D721Med (cell line): ENCODE measurements at regions not wholly inside any gene's neighbourhood (a gene's known extent, or its start where the extent isn't known, plus 50 kb on each side); places are given as distances from the start of the nearest gene placed in this dataset.
"Not testable (repeated sequence)": the region's sequence is repeated elsewhere in the genome, so short reads cannot be mapped to it uniquely, and the experiment has no call there.

Experiments
- DNase-seq: peaks from one replicate; pipeline ENCODE4 v3.0.0; 2011; ENCODE audit warnings: low spot score; ENCODE audit not compliant: insufficient read length
- FAIRE-seq: peaks from 2 replicates; lab custom pipeline; 2011; peaks lifted over from hg19 to GRCh38; lab: Jason Lieb, UNC
- TF ChIP-seq, protein P1 (sequence below): IDR thresholded peaks from 2 replicates; pipeline ENCODE4 v1.5.1; 2012; ENCODE audit warnings: mild to moderate bottlenecking, control low read depth; ENCODE audit not compliant: insufficient read depth; ENCODE audit errors: missing control alignments

DNA sequence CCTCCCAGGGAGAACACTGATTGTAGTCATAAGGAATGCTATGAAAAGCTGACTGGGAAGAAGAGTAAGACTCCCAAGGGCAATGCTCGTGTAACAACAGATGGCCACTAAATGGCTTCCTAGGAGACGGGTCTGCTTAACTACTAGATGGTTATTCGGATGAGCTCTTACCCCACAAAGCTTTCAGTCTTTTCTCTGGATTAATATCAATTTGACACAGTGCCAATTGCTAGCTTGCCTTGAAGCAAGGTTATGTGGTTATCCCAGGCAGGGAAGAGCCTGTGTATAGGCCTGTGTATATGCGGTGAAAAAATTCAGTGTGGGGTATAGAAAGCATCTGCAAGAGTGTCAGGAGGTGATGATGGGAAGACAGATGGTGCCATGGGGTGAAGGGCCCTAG lies 86.4 kb upstream of the NOX3 start:
- DNase-seq: peak; percentile 12
- peak; percentile 96 for FAIRE-seq
- TF ChIP-seq, protein P1, sequence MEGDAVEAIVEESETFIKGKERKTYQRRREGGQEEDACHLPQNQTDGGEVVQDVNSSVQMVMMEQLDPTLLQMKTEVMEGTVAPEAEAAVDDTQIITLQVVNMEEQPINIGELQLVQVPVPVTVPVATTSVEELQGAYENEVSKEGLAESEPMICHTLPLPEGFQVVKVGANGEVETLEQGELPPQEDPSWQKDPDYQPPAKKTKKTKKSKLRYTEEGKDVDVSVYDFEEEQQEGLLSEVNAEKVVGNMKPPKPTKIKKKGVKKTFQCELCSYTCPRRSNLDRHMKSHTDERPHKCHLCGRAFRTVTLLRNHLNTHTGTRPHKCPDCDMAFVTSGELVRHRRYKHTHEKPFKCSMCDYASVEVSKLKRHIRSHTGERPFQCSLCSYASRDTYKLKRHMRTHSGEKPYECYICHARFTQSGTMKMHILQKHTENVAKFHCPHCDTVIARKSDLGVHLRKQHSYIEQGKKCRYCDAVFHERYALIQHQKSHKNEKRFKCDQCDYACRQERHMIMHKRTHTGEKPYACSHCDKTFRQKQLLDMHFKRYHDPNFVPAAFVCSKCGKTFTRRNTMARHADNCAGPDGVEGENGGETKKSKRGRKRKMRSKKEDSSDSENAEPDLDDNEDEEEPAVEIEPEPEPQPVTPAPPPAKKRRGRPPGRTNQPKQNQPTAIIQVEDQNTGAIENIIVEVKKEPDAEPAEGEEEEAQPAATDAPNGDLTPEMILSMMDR: no peak

DNA sequence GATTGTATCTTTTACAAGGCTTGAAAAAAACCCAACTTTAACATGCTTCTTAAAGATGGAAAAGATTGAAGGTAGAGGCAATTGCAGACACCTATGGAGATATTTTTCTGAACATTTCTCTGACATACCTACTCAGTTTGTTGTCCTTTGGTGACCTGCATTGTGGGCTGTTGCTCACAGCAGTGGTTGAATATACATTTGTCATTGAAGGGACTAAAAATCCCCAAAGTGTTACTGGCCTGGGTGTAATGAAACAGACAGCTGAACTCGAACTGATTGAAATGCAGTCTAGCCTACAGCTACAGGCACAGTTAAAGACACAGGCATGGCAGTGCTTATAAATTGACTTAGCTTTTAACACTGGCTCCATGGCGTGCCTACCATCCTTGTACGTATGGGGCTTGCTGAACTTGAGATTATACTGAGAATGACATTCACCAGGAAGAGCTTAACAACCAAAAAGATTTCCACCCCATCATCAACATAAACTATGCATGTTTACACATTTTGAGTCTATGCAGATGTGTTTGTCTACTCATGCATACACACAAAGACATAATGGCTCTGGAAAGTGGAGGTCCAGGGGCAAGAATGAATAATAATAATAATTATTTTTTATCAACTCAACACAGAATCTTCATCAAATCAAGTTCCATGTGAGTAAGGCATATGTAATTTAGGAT lies 83.2 kb upstream of the NOX3 start:
- TF ChIP-seq, protein P1: no peak
- FAIRE-seq: no peak
- no peak for DNase-seq

DNA sequence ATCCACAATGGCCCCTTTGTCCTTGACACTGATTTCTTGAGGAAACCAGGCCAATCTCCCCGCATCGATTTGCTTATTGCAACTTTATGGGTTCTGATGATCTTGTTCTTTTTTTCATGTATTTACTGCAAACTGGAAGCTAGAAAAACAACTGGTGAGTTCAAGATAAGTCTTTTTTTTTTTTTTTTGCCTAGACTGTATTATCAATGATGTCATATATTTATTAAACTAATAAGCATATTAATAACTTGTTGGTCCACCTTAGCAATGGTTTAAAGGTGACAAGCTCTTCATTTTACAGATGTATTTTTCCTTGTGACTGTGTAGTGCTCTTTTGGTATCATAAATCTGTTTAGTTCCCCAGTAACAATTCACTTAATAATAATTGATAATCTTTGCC lies 79.0 kb upstream of the NOX3 start:
- DNase-seq (no peak), FAIRE-seq (no peak)
- TF ChIP-seq, protein P1: no peak

DNA sequence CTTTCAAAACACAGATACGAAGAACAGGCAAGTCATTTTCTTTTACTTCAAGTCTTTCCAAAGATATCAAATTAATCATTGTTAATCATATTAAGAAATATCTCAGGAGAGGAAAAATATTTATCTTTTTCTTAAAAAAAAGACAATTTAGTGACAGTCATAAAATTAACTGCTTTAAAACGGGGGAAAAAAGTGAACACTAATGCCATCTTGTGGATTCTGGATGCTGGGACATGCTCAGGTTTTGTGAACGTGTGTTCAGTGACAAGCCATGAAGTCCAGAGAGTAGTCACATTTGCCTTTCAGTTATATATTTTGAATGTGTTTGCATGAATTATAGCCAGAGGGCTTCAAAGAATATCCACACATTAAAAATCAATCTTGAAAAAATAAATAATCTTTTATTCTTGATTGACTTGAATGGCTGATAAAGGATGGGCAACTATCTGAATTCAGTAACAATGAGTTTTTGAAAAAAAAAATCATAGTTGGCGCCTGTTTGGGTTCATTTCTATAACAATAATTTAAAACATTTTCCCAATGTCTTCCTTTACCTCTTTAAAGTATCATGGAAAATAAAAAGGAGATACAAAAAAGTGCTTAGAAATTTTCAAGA lies 74.7 kb upstream of the NOX3 start:
- no peak for DNase-seq
- TF ChIP-seq, protein P1: peak; percentile 68

DNA sequence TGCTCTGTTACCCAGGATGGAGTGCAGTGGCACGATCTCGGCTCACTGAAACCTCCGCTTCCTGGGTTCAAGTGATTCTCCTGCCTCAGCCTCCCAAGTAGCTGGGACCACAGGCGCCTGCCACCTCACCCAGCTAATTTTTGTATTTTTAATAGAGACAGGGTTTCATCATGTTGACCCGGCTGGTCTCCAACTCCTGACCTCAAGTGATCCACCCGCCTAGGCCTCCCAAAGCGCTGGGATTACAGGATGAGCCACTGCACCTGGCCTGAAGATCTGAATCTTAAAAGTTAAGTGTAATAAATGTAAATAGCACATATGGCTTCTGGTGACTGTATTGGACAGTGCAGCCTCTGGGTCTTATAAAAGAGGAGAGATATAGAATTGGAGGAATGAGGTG lies 74.2 kb upstream of the NOX3 start:
- FAIRE-seq, DNase-seq: not testable (repeated sequence)

More for the DNA sequence above, 74.7 kb upstream of the NOX3 start:
- no peak for FAIRE-seq

DNA sequence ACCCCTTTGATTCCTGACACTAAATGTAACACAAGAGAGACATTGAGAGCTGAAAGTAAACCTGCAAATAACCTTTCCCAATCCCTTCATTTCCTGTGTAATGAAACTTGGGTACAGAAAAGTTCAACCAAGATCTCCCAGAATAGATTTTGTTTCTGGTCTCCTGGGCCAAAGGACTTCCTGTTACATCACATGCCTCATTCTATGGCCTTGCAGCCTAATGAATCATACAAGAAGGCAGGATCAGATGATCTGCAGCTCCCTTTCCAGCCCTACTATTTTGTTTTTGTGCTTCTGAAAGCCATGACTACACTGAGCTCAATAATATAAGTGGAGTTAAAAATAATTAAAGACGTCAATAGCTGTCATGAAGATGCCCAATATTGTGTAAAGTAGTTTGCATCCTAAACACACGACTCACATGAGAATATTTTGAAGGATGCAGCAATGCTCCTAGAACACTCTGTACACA lies 73.4 kb upstream of the NOX3 start:
- DNase-seq (no peak), FAIRE-seq (no peak)
- TF ChIP-seq, protein P1: no peak

DNA sequence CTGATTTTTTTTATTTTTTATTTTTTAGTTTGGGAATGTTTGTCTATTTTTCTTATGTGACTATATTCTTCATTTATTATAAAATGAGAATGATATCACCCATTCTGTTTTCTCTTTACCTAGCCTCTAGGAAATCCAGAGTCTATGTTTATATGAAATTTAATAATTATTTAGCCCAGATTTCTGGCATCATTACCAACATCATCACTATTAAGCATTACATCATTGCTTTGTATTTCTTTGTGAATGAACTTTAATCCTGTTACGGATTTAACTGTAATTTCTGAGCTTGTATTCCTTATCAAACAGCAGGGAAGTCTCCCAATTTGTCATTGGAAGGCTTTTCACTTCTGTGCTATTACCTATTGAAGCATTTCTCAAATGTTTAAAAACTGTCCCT lies 72.7 kb upstream of the NOX3 start:
- FAIRE-seq (no peak), DNase-seq (no peak)
- TF ChIP-seq, protein P1: no peak
